ENCODE measurements at regions not wholly inside any gene's neighbourhood (a gene's known extent, or its start where the extent isn't known, plus 50 kb on each side); places are given as distances from the start of the nearest gene placed in this dataset.

GRCh38 chr7:50178166-50178565, 85.1 kb upstream of the ZPBP start:
- TF ChIP-seq CTCF (IDR thresholded peaks at IDR 0.05; ENCODE audit: low read depth, low read length), result no peak
- no peak for TF ChIP-seq EZH2phosphoT487 (IDR thresholded peaks at IDR 0.05; ENCODE audit: low read depth)

Data from OCI-LY3 (cell line).